Stimulated activated CD8-positive, alpha-beta memory T cell treated with anti-CD3 and anti-CD28 coated beads, Interleukin-4, amount 100 ng/mL, for 48 hours (primary cell): ENCODE measurements at regions not wholly inside any gene's neighbourhood (a gene's known extent, or its start where the extent isn't known, plus 50 kb on each side); places are given as distances from the start of the nearest gene placed in this dataset.
"Not testable (repeated sequence)": the region's sequence is repeated elsewhere in the genome, so short reads cannot be mapped to it uniquely, and the experiment has no call there.

Experiments used
- DNase-seq: peaks from one replicate; pipeline ENCODE4 v3.0.0-alpha.2; 2020

GRCh38 chr5:101455851-101456250 lies 552.8 kb upstream of the ST8SIA4 start:
- no peak for DNase-seq

GRCh38 chr5:101455048-101455447 lies 552.0 kb upstream of the ST8SIA4 start:
- DNase-seq: no peak

GRCh38 chr5:101442281-101442680 lies 539.2 kb upstream of the ST8SIA4 start:
- not testable (repeated sequence) for DNase-seq

GRCh38 chr5:101440173-101440572 lies 537.1 kb upstream of the ST8SIA4 start:
- no peak for DNase-seq

- DNase-seq: no peak
These were observed 534.3 kb upstream of the ST8SIA4 start for GRCh38 chr5:101437351-101437750.

- no peak for DNase-seq
These were observed 532.7 kb upstream of the ST8SIA4 start for GRCh38 chr5:101435768-101436167.

GRCh38 chr5:101431201-101431600 lies 528.1 kb upstream of the ST8SIA4 start:
- no peak for DNase-seq

GRCh38 chr5:101430551-101430950 lies 527.5 kb upstream of the ST8SIA4 start:
- DNase-seq: no peak

- DNase-seq: no peak
These were observed 526.2 kb upstream of the ST8SIA4 start for GRCh38 chr5:101429241-101429640.

GRCh38 chr5:101425339-101425859 lies 522.3 kb upstream of the ST8SIA4 start:
- DNase-seq: no peak

- no peak for DNase-seq
These were observed 521.6 kb upstream of the ST8SIA4 start for GRCh38 chr5:101424530-101425175.

GRCh38 chr5:101418713-101419118 lies 515.6 kb upstream of the ST8SIA4 start:
- DNase-seq: no peak

- no peak for DNase-seq
These were observed 501.4 kb upstream of the ST8SIA4 start for GRCh38 chr5:101404531-101404930.

GRCh38 chr5:101393795-101394450 lies 490.8 kb upstream of the ST8SIA4 start:
- DNase-seq: no peak

- no peak for DNase-seq
These were observed 487.2 kb upstream of the ST8SIA4 start for GRCh38 chr5:101390151-101390908.

- DNase-seq: no peak
These were observed 482.2 kb upstream of the ST8SIA4 start for GRCh38 chr5:101385276-101385675.

GRCh38 chr5:101370181-101370580 lies 467.1 kb upstream of the ST8SIA4 start:
- DNase-seq: no peak

GRCh38 chr5:101364469-101364868 lies 461.4 kb upstream of the ST8SIA4 start:
- DNase-seq: no peak

GRCh38 chr5:101362067-101362466 lies 459.0 kb upstream of the ST8SIA4 start:
- no peak for DNase-seq

- DNase-seq: no peak
These were observed 443.8 kb upstream of the ST8SIA4 start for GRCh38 chr5:101346906-101347305.

- DNase-seq: no peak
These were observed 443.4 kb upstream of the ST8SIA4 start for GRCh38 chr5:101346447-101346846.

- no peak for DNase-seq
These were observed 435.1 kb upstream of the ST8SIA4 start for GRCh38 chr5:101338226-101338625.

- no peak for DNase-seq
These were observed 424.7 kb upstream of the ST8SIA4 start for GRCh38 chr5:101327816-101328215.

GRCh38 chr5:101326766-101327165 lies 423.7 kb upstream of the ST8SIA4 start:
- DNase-seq: no peak
